Osteocyte (in vitro differentiated cells): ENCODE measurements at regions not wholly inside any gene's neighbourhood (a gene's known extent, or its start where the extent isn't known, plus 50 kb on each side); places are given as distances from the start of the nearest gene placed in this dataset.

Experiments used
- DNase-seq: peaks from one replicate; pipeline ENCODE4 v3.0.0; 2021; ENCODE audit warnings: mixed read lengths; ENCODE audit not compliant: unreplicated experiment; ENCODE audit errors: extremely low spot score
- H3K27ac Mint-ChIP-seq: one replicate; pipeline ENCODE4 v1.8.0; 2021; ENCODE audit warnings: mild to moderate bottlenecking, mixed read lengths; ENCODE audit not compliant: unreplicated experiment
- H3K27me3 Mint-ChIP-seq: one replicate; pipeline ENCODE4 v1.8.0; 2021; ENCODE audit warnings: mixed read lengths; ENCODE audit not compliant: unreplicated experiment
- H3K36me3 Mint-ChIP-seq: one replicate; pipeline ENCODE4 v1.8.0; 2021; ENCODE audit warnings: mixed read lengths; ENCODE audit not compliant: unreplicated experiment
- H3K4me1 Mint-ChIP-seq: one replicate; pipeline ENCODE4 v1.8.0; 2021; ENCODE audit warnings: mixed read lengths; ENCODE audit not compliant: unreplicated experiment
- H3K4me3 Mint-ChIP-seq: one replicate; pipeline ENCODE4 v1.8.0; 2021; ENCODE audit warnings: mild to moderate bottlenecking, moderate library complexity, mixed read lengths; ENCODE audit not compliant: unreplicated experiment
- H3K9me3 Mint-ChIP-seq: one replicate; pipeline ENCODE4 v1.8.0; 2021; ENCODE audit warnings: mixed read lengths; ENCODE audit not compliant: unreplicated experiment
- TF ChIP-seq, protein P1 (sequence below): fragments of 200-600 bp; sonication (generic); IDR thresholded peaks from 2 replicates; pipeline ENCODE4 v1.5.0; 2021; ENCODE audit warnings: antibody characterized with exemption, mild to moderate bottlenecking, moderate library complexity

DNA sequence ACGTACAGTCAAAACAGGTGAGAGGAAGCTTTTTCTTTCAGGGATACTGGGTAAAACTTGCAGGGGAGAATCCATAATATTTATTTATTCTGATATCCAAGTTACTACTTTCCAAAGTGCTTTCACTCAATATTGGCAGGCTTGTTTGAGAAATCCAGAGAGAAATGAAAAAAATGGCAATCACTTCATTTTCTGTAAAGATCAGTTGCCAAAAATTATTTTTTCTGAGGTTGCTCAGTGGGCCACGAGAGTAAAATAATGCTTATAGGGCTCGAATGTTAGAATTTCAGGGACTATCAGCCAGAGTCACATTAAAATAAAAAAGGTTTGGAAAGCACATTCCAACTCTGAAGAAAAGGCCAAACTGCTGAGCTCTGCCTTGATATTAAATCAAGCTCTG, 324.6 kb upstream of the RND3 start:
- Mint-ChIP-seq H3K27me3 (no peaks in the 10 kb centered on the region), H3K9me3 (no peaks in the 10 kb centered on the region), H3K36me3 (no peaks in the 10 kb centered on the region), H3K4me1 (no peaks in the 10 kb centered on the region), H3K27ac (no peak overlapping the region), H3K4me3 (no peak overlapping the region)
- no peak for DNase-seq
- TF ChIP-seq, protein P1, sequence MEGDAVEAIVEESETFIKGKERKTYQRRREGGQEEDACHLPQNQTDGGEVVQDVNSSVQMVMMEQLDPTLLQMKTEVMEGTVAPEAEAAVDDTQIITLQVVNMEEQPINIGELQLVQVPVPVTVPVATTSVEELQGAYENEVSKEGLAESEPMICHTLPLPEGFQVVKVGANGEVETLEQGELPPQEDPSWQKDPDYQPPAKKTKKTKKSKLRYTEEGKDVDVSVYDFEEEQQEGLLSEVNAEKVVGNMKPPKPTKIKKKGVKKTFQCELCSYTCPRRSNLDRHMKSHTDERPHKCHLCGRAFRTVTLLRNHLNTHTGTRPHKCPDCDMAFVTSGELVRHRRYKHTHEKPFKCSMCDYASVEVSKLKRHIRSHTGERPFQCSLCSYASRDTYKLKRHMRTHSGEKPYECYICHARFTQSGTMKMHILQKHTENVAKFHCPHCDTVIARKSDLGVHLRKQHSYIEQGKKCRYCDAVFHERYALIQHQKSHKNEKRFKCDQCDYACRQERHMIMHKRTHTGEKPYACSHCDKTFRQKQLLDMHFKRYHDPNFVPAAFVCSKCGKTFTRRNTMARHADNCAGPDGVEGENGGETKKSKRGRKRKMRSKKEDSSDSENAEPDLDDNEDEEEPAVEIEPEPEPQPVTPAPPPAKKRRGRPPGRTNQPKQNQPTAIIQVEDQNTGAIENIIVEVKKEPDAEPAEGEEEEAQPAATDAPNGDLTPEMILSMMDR, result no peak

DNA sequence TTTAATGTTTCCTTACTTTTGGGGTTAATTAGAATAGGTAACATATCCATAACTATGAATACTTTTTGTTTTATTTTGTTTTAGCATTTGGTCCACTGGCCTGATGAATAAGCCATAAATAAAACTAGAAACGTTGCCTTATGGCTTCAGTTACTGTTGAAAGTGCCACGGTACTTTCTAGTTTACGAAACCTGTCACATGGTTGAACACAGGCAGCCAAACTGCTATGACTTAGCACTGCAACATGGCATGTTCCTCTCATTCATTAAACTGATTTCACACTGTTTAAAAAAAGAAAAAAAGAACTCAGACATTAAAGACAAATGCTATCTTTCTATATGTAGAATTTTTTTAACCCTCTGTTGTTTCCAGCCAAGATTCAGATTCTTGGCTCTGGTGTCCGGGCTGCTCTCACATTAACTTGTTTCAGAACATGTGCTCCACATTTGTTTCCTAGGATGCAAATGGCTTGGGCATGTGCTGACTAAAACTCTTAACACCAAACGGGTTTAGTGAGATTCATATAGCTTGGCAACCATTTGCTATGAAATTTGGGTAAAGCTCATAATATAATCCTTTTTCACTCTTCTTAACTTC, 323.9 kb upstream of the RND3 start:
- DNase-seq, result no peak
- TF ChIP-seq, protein P1, result no peak

DNA sequence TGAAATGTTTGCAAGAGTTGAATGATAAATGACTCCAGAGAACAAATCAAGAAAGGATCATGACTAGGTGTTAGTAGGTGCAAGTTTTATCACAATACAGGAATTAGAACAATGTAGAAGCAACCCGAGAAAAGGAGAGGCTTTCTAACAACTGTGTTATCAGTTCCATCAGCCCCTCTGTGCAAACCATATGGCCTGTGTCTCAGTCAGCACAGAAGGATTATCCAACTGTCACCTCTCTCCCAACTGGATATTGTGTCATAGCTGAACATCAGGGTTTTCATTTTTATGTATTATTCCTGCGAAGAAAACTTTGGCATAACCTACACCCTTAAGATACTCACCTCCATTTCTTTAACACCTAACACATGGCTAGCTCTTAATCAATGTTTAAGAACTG, 321.6 kb upstream of the RND3 start:
- H3K27me3 Mint-ChIP-seq, result no peaks in the 10 kb centered on the region

More for the DNA sequence above, 323.9 kb upstream of the RND3 start:
- Mint-ChIP-seq H3K27me3 (no peaks in the 10 kb centered on the region), H3K36me3 (no peaks in the 10 kb centered on the region), H3K4me1 (no peaks in the 10 kb centered on the region), H3K4me3 (no peak overlapping the region), H3K27ac (no peak overlapping the region), H3K9me3 (no peaks in the 10 kb centered on the region)

DNA sequence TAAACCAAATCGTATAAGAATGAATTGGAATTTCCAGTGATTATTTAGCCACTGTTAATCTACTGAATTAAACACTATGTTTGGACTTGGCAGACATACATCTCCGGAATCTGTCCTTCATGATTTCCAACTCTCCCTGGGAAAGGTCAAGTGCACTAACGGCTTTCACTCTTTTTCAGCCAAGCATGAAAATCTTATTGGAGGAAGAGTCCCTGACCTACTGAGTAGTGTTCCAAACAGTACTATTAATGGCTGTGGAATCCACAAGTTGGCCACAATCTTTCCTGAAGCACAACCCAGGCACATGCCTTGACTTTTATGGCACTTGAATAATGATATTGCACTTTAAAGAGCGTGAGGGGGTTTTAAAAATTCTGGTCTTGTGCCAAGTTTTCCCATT, 318.9 kb upstream of the RND3 start:
- Mint-ChIP-seq H3K27me3 (no peaks in the 10 kb centered on the region), H3K9me3 (no peaks in the 10 kb centered on the region), H3K4me1 (no peaks in the 10 kb centered on the region), H3K4me3 (no peak overlapping the region), H3K36me3 (no peaks in the 10 kb centered on the region), H3K27ac (no peak overlapping the region)
- DNase-seq, result no peak
- TF ChIP-seq, protein P1, result no peak

More for the DNA sequence above, 321.6 kb upstream of the RND3 start:
- H3K36me3 Mint-ChIP-seq, result no peaks in the 10 kb centered on the region
- H3K4me1 Mint-ChIP-seq, result no peaks in the 10 kb centered on the region
- H3K9me3 Mint-ChIP-seq, result no peaks in the 10 kb centered on the region
- H3K27ac Mint-ChIP-seq, result no peak overlapping the region
- H3K4me3 Mint-ChIP-seq, result no peak overlapping the region
- DNase-seq, result no peak
- TF ChIP-seq, protein P1, result no peak

DNA sequence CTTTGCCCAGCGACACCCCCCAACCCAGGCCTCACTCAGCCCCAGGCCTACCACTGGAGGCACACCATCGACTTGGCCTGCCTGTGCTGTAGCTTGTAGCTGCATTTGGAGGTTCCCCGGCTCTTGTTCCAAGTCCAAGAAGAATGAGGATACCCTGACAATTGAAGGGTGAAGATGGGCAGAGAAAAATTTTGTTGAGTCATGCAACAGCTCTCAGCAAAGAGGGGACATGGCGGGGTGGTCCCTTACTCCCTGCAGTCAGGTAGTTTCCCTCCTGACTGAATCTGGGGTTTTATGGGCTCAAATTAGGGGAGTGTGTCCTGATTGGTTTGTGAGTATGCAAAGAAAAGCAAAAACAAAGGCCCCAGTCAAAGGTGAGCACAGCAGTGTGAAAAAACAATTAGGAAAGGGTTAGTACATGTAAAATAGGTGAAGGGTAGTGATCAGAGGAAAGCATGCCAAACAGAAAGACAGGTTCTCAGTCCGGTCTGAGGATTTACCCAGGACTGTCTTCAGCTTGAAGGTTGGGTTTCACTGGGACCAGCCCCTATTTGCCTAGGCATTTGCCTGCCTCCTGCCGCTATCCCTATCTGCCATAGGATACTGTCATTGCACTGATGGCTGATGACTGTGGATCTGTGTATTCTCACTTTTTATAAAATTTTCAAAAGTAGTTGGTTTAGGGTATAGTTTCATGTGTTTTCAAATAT, 316.4 kb upstream of the RND3 start:
- Mint-ChIP-seq H3K4me1 (no peaks in the 10 kb centered on the region), H3K27ac (no peak overlapping the region), H3K9me3 (no peaks in the 10 kb centered on the region), H3K27me3 (no peaks in the 10 kb centered on the region), H3K36me3 (no peaks in the 10 kb centered on the region), H3K4me3 (no peak overlapping the region)
- DNase-seq, result no peak
- TF ChIP-seq, protein P1, result no peak
